HG03066 (cell line): ENCODE measurements at regions not wholly inside any gene's neighbourhood (a gene's known extent, or its start where the extent isn't known, plus 50 kb on each side); places are given as distances from the start of the nearest gene placed in this dataset.
A peak's percentile ranks its signal among the peaks of the same experiment; 100 is the strongest.
"Not testable (repeated sequence)": the region's sequence is repeated elsewhere in the genome, so short reads cannot be mapped to it uniquely, and the experiment has no call there.

Experiments used
- ATAC-seq: cut with Tn5 transposase; IDR thresholded peaks from one replicate; pipeline ENCODE4 v1.9.1; 2021; ENCODE audit warnings: low read depth; ENCODE audit not compliant: unreplicated experiment

- ATAC-seq = not testable (repeated sequence)
Observed at GRCh38 chr6:71007298-71007697, 50.4 kb upstream of the B3GAT2 start.

- ATAC-seq = no peak
Observed at GRCh38 chr6:71011871-71012371, 55.1 kb upstream of the B3GAT2 start.

- ATAC-seq = peak; percentile 85
Observed at GRCh38 chr6:71012866-71013469, 56.1 kb upstream of the B3GAT2 start.

- ATAC-seq = no peak
Observed at GRCh38 chr6:71015392-71015791, 58.5 kb upstream of the B3GAT2 start.

- no peak for ATAC-seq
Observed at GRCh38 chr6:71028236-71028876, 71.5 kb upstream of the B3GAT2 start.

GRCh38 chr6:71028877-71029252 lies 72.0 kb upstream of the B3GAT2 start:
- no peak for ATAC-seq

- no peak for ATAC-seq
Observed at GRCh38 chr6:71029555-71029954, 72.7 kb upstream of the B3GAT2 start.

- no peak for ATAC-seq
Observed at GRCh38 chr6:71031912-71032311, 75.1 kb upstream of the B3GAT2 start.

- ATAC-seq = no peak
Observed at GRCh38 chr6:71033171-71033570, 76.3 kb upstream of the B3GAT2 start.

GRCh38 chr6:71033890-71034289 lies 77.0 kb upstream of the B3GAT2 start:
- ATAC-seq = no peak

- no peak for ATAC-seq
Observed at GRCh38 chr6:71034563-71035345, 77.9 kb upstream of the B3GAT2 start.

- ATAC-seq = no peak
Observed at GRCh38 chr6:71035871-71036270, 79.0 kb upstream of the B3GAT2 start.

- ATAC-seq = no peak
Observed at GRCh38 chr6:71038711-71039344, 82.0 kb upstream of the B3GAT2 start.

GRCh38 chr6:71040043-71040442 lies 83.2 kb upstream of the B3GAT2 start:
- ATAC-seq = no peak

GRCh38 chr6:71040841-71041240 lies 84.0 kb upstream of the B3GAT2 start:
- no peak for ATAC-seq

- ATAC-seq = no peak
Observed at GRCh38 chr6:71043902-71044301, 87.0 kb upstream of the B3GAT2 start.

GRCh38 chr6:71044753-71045152 lies 87.9 kb upstream of the B3GAT2 start:
- no peak for ATAC-seq

- no peak for ATAC-seq
Observed at GRCh38 chr6:71045296-71045695, 88.4 kb upstream of the B3GAT2 start.

- no peak for ATAC-seq
Observed at GRCh38 chr6:71047417-71047816, 90.6 kb upstream of the B3GAT2 start.

GRCh38 chr6:71048320-71049164 lies 91.7 kb upstream of the B3GAT2 start:
- ATAC-seq = no peak
